HEK293 (cell line): ENCODE measurements at regions not wholly inside any gene's neighbourhood (a gene's known extent, or its start where the extent isn't known, plus 50 kb on each side); places are given as distances from the start of the nearest gene placed in this dataset.

Source experiments
- CTCF ChIP-seq: fragments of 450-650 bp; formaldehyde crosslinking; IDR thresholded peaks from 2 replicates; pipeline ENCODE4 v1.5.1; 2016; ENCODE audit warnings: missing biosample characterization, missing genetic modification characterization
- KLF16 ChIP-seq: fragments of 450-650 bp; formaldehyde crosslinking; IDR thresholded peaks from 2 replicates; pipeline ENCODE4 v1.5.1; 2017; ENCODE audit warnings: missing biosample characterization, missing genetic modification characterization
- PBX3 ChIP-seq: sonication (generic); formaldehyde crosslinking; IDR thresholded peaks from 2 replicates; pipeline ENCODE4 v1.8.1; 2022; ENCODE audit warnings: mild to moderate bottlenecking, moderate library complexity, missing genetic modification reagents
- REST ChIP-seq: fragments of 450-650 bp; formaldehyde crosslinking; IDR thresholded peaks from 2 replicates; pipeline ENCODE4 v1.5.1; 2016; ENCODE audit warnings: missing biosample characterization, missing genetic modification characterization
- TSHZ1 ChIP-seq: fragments of 450-650 bp; formaldehyde crosslinking; IDR thresholded peaks from 2 replicates; pipeline ENCODE4 v1.5.1; 2016; ENCODE audit warnings: missing biosample characterization, missing genetic modification characterization, borderline replicate concordance
- YY1 ChIP-seq: fragments of 450-650 bp; formaldehyde crosslinking; IDR thresholded peaks from 2 replicates; pipeline ENCODE4 v1.5.1; 2018; ENCODE audit warnings: missing biosample characterization, missing genetic modification characterization
- ZFP69B ChIP-seq: fragments of 450-650 bp; formaldehyde crosslinking; IDR thresholded peaks from 2 replicates; pipeline ENCODE4 v1.5.1; 2016; ENCODE audit warnings: missing biosample characterization, missing genetic modification characterization
- ZNF121 ChIP-seq: fragments of 450-650 bp; formaldehyde crosslinking; IDR thresholded peaks from 2 replicates; pipeline ENCODE4 v1.5.1; 2016; ENCODE audit warnings: missing biosample characterization, missing genetic modification characterization
- ZNF747 ChIP-seq: fragments of 450-650 bp; formaldehyde crosslinking; IDR thresholded peaks from 2 replicates; pipeline ENCODE4 v1.5.1; 2016; ENCODE audit warnings: missing biosample characterization, missing genetic modification characterization

- no peak for TF ChIP-seq PBX3 (CRISPR knock-in tag)
- no peak for TF ChIP-seq CTCF (tag by site-specific recombination)
- no peak for TF ChIP-seq REST
- TF ChIP-seq ZNF121, result no peak
- no peak for TF ChIP-seq KLF16 (tag by site-specific recombination)
- TF ChIP-seq TSHZ1 (tag by site-specific recombination), result no peak
- no peak for TF ChIP-seq ZFP69B (tag by site-specific recombination)
- no peak for TF ChIP-seq YY1 (tag by site-specific recombination)
- no peak for TF ChIP-seq ZNF747 (tag by site-specific recombination)
Observed at GRCh38 chr2:132253496-132254305, 91.9 kb upstream of the ANKRD30BL start.
